DND-41 (cell line): ENCODE measurements at regions not wholly inside any gene's neighbourhood (a gene's known extent, or its start where the extent isn't known, plus 50 kb on each side); places are given as distances from the start of the nearest gene placed in this dataset.

Experiments used
- CTCF ChIP-seq: IDR thresholded peaks from 2 replicates; pipeline ENCODE4 v1.5.1; 2012; ENCODE audit warnings: borderline replicate concordance, low read length, moderate library complexity, mild to moderate bottlenecking; ENCODE audit not compliant: poor library complexity, severe bottlenecking; ENCODE audit errors: extremely low read depth
- EZH2 ChIP-seq: IDR thresholded peaks from 3 replicates; pipeline ENCODE4 v1.6.1; 2012; ENCODE audit warnings: borderline replicate concordance, low read depth, mild to moderate bottlenecking, moderate library complexity, low read length, inconsistent platforms; ENCODE audit not compliant: severe bottlenecking

- TF ChIP-seq CTCF (no peak), EZH2 (no peak)
Observed at GRCh38 chr6:6865611-6866010, 242.2 kb upstream of the RREB1 start.
